ENCODE measurements at regions not wholly inside any gene's neighbourhood (a gene's known extent, or its start where the extent isn't known, plus 50 kb on each side); places are given as distances from the start of the nearest gene placed in this dataset.

DNA sequence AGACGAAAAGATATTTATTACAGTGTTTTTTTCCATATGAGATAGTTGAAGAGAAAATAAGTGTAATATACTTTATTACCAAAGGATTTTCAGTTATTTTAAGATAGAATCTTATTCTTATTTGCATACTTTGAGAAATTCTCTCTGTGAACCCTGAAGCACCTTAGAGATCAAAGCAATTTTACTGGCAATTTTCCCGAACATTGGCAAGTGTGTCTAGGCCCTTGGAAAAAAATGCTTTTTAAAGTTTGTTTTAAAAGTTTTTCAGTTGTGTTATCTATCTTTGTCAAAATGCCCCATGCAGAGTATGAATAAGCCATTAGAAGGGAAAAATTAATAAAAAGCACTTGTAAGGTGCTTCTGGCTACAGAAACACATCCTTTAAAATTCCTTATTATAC, 276.8 kb upstream of the HSF2 start:
- in situ Hi-C loops (cut with HindIII; ENCODE audit: low pct_unique_long_range_greater_than_20kb, low sequenced_read_pairs) = no loop called here
- DNase-seq (ENCODE audit: low read depth) = no peak

DNA sequence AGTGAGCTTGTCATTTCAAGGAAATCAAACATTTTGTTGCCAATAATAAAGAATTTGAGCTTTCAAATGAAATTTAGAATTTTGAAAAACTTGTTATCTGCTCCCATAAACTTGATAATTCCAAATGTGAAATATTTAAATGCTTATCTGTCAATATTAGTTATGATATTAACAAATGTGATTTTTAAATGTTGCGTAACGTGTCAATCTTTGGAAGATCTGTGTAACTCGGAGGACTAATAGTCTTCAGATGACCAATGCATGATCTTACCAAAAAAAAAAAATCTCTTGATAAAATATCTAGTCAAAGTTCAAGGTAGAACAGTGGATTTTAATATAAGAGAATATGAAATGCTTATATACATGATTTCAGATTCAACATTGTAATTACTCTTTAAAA, 274.5 kb upstream of the HSF2 start:
- in situ Hi-C loops (cut with HindIII; ENCODE audit: low pct_unique_long_range_greater_than_20kb, low sequenced_read_pairs) = no loop called here

DNA sequence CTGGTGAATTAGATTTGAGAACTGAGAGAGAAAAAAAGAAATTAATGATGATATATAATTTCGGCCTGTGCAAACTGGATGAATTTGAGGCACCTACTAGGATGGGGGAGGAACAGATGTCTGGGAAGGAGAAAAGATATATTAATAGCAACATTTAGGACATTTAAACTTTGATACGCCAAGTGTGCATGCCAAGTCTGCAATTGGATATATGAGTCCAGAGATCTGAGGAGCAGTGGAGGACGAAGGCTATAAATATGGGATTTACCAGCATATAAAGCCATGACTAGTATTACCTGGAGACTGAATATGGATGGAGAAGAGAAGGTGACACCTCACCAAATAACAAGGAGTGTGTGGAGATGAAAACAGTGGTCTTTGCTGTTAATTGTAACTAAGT, 272.6 kb upstream of the HSF2 start:
- in situ Hi-C loops (cut with HindIII; ENCODE audit: low pct_unique_long_range_greater_than_20kb, low sequenced_read_pairs) = no loop called here
- no peak for DNase-seq (ENCODE audit: low read depth)

More for the DNA sequence above, 274.5 kb upstream of the HSF2 start:
- DNase-seq (ENCODE audit: low read depth) = no peak

DNA sequence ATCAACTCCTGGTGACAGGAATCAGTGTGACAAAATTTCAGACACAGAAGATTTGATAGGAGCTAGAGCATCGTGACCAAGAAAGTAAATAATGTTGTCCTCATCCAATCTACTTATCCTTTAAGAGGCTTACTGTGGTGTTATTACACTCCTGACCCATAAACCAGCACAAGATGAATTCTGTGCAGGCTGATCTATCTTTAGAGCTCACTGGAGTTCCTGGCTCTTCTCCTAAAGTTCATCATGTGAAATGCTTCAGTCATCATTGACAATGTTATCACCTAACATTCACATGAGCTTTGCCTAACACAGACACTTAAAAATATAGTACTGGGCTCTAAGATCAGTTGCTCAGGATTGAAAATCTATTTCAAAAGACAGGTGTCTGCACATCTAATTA, 271.0 kb upstream of the HSF2 start:
- no peak for DNase-seq (ENCODE audit: low read depth)
- in situ Hi-C loops (cut with HindIII; ENCODE audit: low pct_unique_long_range_greater_than_20kb, low sequenced_read_pairs) = no loop called here

DNA sequence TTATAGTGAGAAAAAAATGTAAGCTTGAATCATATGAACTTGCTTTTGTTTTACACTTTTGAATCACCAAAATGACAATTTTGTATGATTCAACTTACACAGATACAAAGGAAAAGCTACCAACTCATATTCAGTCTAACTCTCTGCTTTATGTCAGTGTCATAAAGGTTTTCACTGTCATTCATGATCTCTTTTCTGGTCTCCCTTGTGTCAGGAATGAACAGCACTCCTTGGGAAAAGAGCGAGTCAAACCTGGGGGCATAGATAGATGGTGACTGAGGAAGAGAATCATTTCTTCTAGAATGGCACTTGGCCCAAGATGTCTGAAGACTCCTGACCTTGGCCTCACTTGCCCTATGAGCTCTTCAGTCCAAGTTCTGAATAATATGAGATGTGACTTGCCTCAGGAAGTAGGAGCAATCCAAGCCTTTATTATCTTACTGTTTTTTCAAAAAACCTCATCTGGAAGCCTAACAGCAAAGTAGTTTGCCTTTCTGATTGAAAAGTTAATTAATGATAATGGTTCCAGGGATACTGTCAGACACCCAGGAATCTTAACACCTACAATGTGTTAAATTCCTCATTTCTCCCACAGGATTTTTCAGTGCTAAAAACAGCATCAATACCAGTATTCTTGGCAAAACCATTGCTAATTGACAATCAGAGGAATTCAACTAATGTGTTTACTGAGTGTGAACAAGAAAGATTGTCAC, 270.0 kb upstream of the HSF2 start:
- in situ Hi-C loops (cut with HindIII; ENCODE audit: low pct_unique_long_range_greater_than_20kb, low sequenced_read_pairs) = no loop called here
- DNase-seq (ENCODE audit: low read depth) = no peak

DNA sequence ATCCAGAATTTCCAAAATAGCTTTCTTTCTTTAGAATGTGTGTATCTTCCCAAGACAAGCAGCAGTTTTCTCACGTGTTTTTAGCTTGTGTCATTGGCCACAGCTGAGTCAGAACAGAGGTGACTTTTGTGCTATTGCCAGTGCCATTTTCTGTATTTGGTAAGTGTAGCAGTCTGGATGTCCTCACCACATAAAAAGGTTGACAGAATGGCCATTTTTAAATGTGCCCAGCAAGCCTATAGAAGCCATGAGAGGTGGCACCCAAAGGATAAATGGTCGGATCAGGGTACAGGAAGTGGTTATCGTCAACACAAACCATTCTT, 269.5 kb upstream of the HSF2 start:
- in situ Hi-C loops (cut with HindIII; ENCODE audit: low pct_unique_long_range_greater_than_20kb, low sequenced_read_pairs) = no loop called here
- no peak for DNase-seq (ENCODE audit: low read depth)

DNA sequence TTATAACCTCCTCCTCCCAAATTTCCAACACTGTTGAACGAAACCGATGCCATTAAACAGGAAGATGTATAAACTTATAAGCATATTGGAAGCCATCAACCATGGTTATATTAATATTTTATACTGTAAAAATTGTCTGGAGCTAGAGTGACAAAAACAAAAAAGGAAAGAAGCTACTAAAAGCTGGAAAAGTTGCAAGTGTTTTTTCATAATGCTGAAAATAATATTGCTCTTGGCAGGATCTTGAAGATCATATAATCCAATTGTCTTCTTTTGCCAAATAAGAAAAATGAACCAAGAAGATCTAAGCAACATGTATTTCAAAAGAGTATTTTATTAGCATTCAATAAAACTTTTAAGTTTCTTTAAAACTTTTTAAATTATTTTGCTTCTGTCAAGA, 268.9 kb upstream of the HSF2 start:
- no peak for DNase-seq (ENCODE audit: low read depth)
- in situ Hi-C loops (cut with HindIII; ENCODE audit: low pct_unique_long_range_greater_than_20kb, low sequenced_read_pairs) = no loop called here

DNA sequence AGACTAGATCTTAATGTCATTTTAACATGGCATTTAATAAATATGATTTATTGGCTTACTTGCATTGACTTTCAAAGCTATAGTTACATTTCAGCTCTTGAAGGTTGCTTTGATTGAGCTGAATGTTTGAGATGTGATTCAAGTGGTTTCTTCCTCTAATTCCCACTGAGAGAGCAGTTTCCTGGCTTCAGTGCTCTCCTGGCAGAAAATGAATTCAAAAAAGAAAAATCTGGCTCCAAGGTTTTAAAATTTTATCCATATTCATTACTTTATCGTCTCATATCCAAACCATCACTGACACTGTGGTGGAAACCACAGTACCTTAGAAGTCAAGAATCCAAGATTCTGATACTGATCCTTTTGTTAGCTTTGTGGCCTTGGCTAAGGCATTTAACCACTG, 263.1 kb upstream of the HSF2 start:
- in situ Hi-C loops (cut with HindIII; ENCODE audit: low pct_unique_long_range_greater_than_20kb, low sequenced_read_pairs) = no loop called here
- no peak for DNase-seq (ENCODE audit: low read depth)

DNA sequence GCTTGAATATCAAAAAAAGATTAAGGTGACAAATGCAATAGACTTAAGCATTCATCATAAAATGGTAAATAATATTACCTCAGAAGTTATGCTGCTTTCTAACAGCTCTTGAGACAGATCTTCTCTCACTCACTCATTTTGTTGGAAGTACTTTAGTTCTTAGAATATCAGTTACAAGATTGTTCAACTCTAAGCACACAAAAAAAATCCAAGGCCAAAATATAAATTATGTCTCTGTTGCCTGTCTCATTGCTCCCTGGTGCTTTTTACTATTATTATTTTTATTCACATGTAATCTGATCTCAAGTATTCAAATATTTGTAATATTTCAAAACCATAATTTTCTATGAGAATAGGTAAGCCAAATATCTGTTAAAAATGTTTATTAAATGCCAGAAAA, 259.4 kb upstream of the HSF2 start:
- in situ Hi-C loops (cut with HindIII; ENCODE audit: low pct_unique_long_range_greater_than_20kb, low sequenced_read_pairs) = no loop called here
- no peak for DNase-seq (ENCODE audit: low read depth)

DNA sequence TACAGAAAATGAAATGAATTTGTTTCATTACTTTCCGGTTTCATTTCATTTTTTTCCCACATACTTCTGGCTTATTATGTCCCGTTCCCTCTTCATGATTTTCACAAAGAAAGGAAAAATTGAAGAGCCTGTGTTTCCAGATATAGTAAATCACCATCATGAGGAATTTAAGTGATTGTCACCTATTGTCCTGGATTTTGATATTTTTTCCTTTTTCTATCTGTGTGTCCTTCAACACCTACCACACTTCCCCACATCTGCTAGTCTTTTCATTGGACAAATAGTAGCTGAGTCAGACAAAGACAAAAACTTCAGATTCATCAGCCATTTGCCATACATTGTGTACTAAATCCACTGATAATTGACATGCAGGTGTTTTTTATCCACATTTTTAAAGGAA, 258.2 kb upstream of the HSF2 start:
- in situ Hi-C loops (cut with HindIII; ENCODE audit: low pct_unique_long_range_greater_than_20kb, low sequenced_read_pairs) = no loop called here
- DNase-seq (ENCODE audit: low read depth) = no peak

DNA sequence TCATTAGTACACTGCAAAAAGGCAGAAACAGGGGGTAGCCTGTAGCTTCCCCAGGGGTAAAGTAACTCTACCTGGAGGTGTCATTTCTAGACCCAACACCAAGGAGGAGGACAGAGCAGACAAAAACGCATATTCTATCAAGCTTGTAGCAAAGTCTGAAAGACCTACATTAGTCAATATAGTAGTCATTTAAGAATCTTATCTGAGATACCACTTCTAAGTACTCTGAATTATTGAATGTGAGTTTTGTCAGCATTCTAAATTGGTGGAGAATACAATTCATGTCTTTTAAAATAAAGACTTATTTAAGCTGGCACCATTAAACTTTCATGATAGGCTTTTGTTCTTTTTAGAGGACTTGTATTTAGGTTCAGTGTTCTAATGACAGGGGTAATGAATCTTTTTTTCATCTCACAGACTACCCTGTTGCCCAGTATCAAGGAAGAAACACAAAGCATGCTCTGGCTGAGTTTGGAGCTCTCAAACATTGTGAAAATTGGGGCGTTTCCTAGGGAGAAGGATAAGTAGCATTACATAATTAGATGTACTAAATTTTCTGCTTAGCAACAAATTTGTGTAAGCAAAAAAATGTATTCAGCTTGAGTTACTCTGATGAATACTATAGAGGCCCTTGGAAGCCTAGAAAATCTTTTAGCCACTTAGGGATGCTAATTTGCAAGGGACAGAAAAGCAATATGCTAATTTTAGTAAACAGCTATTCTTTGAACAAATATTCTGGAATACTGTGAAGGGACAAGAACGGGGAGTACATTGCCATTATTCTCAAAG, 255.4 kb upstream of the HSF2 start:
- in situ Hi-C loops (cut with HindIII; ENCODE audit: low pct_unique_long_range_greater_than_20kb, low sequenced_read_pairs) = no loop called here
- DNase-seq (ENCODE audit: low read depth) = no peak

DNA sequence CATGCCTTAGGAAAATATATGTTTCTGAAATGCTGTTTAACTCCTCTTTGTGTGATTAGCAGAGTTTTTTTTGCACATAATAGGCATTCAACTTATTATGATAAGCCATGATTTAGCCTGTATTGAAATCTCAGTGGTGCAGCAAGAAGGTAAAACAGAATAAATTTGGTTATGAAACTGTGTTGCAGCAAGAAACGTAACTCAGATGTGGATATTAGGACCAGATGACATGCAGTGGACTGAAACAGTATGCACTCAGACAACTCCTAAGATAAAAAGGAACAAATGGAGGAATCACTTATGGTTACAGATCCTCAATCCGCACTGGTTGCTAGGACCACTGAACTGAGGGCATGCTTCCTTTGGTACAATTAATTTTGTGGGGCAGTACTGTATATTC, 254.2 kb upstream of the HSF2 start:
- in situ Hi-C loops (cut with HindIII; ENCODE audit: low pct_unique_long_range_greater_than_20kb, low sequenced_read_pairs) = no loop called here

DNA sequence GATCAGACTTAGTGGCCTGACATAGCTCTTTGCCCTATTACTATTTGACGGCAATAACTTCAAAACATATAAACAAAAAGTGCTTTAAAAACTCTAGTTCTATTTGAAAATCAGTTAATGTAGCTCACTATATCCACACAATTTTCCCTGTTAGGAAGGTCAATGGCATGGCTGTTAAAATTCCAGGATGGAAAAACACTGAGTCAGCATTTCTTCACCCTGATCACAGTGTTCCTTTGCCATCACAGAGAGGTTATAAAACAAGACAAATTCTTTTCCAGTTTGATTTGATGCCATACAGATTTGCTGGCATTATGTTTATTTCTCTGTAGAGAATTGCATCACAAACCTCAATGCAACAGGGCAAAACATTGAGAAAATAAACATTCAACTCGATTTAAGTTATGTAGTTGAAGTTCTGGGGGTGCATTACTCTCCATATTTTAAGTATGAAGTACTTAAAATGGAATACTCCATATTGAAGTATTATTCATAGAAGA, 253.7 kb upstream of the HSF2 start:
- no peak for DNase-seq (ENCODE audit: low read depth)
- in situ Hi-C loops (cut with HindIII; ENCODE audit: low pct_unique_long_range_greater_than_20kb, low sequenced_read_pairs) = no loop called here

More for the DNA sequence above, 254.2 kb upstream of the HSF2 start:
- no peak for DNase-seq (ENCODE audit: low read depth)

DNA sequence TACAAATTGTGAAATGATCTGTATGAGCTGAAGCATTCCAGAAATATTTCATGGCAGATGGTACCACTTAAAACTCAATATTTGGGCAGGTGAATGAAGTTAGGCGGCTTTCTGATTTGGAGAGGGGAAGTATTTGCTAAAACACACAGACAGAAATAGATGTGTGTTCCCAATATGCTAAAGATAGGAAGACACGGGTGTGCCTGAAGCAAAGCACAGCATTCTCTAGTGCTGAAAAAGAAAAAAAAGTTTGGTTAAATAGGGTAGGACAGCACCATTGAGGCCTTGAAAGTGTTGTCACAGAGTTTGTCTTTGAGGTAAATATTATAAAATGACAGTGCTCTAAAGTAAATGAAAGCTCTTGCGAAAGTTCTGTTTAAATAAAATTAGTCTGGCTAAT, 252.2 kb upstream of the HSF2 start:
- in situ Hi-C loops (cut with HindIII; ENCODE audit: low pct_unique_long_range_greater_than_20kb, low sequenced_read_pairs) = no loop called here
- DNase-seq (ENCODE audit: low read depth) = no peak

DNA sequence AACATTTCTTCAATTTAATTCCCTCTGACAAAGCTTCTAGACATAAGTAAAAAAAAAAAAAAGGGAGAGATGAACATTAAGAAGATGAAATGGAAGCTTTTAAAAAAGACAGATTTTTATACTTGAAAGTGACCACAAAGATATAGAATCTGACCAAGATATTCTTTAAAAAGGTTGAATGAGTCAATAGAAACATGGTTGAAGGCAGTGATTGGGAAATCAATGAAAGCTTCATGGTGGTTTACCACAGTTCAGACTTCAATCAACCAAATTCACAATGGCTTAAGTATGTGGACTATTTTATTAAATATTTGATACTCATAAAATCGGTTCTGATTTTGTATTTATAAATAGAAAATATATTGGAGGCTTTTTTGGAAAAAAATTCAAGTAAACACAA, 248.4 kb upstream of the HSF2 start:
- in situ Hi-C loops (cut with HindIII; ENCODE audit: low pct_unique_long_range_greater_than_20kb, low sequenced_read_pairs) = no loop called here
- no peak for DNase-seq (ENCODE audit: low read depth)

DNA sequence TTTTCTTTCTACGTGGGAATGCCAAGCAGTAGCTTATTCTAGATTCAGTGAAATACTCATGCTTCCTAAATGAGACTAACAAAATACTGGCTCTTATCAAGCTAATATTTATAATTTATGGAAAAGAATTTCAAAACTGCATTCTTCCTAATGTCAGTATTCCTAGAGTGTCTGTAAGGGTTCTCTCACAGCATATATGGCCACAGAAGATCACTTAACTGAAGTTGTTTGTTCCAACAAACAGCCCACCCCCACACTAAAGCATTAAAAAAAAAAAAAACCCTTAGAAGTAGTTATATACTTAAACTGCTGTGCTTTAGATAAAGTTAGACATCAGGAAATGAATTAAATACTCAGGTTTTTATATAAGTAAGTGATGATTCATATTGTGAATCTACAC, 247.7 kb upstream of the HSF2 start:
- in situ Hi-C loops (cut with HindIII; ENCODE audit: low pct_unique_long_range_greater_than_20kb, low sequenced_read_pairs) = no loop called here
- no peak for DNase-seq (ENCODE audit: low read depth)

DNA sequence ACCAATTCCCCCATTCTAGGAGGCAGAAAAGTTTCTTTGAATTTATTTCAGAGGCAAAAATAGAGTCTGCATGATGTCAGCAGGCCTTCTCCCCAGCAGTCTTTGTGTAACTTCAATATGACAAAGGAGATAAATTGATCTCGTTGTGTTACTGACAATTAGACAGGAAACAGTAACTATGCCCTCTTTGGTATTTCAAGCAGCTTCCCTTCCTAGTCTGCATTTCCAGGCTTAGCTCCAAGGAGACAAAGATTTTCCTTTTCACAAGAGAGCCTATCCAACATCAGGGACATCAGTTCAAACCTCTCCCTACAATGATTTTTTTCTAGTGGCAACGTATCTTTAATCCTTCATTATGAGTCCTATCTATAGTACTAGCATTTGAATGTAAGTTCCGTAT, 245.9 kb upstream of the HSF2 start:
- in situ Hi-C loops (cut with HindIII; ENCODE audit: low pct_unique_long_range_greater_than_20kb, low sequenced_read_pairs) = no loop called here
- DNase-seq (ENCODE audit: low read depth) = no peak

DNA sequence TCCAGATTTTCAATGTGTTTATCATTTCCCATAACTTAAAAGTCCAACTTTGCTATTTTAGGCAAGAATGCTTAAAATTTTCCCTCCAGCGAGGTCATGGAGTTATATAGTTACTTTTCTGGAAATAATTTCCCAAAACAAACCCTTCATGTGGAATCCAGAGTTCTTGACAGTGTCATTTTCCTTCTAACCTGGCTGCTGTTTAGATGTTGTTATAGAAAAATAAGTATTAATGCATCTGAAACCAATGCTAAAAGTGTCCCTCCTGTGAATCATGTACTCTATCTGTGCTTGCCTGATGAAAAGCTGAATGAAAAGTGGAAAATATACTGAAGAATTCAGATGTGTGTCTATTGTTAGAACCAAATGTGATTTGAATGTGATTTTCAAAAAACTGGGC, 245.3 kb upstream of the HSF2 start:
- in situ Hi-C loops (cut with HindIII; ENCODE audit: low pct_unique_long_range_greater_than_20kb, low sequenced_read_pairs) = no loop called here

DNA sequence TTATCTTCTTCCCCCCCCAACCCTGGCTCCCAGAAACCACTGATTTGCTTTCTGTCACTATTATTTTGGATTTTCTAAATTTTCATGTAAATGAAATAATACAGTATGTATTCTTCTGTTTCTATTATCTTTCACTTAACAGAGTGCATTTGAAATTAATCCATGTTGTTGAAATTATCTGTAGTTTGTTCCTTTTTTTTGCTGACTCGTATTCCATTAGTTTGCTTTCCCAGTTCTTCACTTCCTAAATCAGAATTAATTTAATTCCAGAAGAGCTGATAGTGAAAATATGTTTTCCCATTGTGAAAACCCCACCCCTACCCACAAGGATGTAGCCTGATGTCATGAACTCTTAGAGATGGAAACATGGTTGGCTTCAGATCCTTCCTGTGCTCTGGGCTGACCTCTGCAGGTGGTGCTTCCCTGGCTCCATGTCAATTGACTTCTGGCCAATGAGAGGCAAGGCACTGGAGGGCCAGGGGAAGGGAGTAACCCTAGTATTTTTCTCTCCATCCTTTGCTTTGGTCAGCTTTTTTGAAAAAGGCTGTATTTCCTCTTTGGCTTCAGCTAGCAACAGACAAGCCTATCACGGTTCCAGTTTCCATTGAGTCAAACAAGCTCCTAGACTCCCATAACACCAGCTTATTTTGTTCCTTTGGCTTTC, 244.4 kb upstream of the HSF2 start:
- DNase-seq (ENCODE audit: low read depth) = no peak
- in situ Hi-C loops (cut with HindIII; ENCODE audit: low pct_unique_long_range_greater_than_20kb, low sequenced_read_pairs) = no loop called here

More for the DNA sequence above, 245.3 kb upstream of the HSF2 start:
- DNase-seq (ENCODE audit: low read depth) = no peak
